NCI-H524 (cell line): ENCODE measurements at regions not wholly inside any gene's neighbourhood (a gene's known extent, or its start where the extent isn't known, plus 50 kb on each side); places are given as distances from the start of the nearest gene placed in this dataset.
"Not testable (repeated sequence)": the region's sequence is repeated elsewhere in the genome, so short reads cannot be mapped to it uniquely, and the experiment has no call there.

Experiments
- DNase-seq, 2 experiments: peaks; one replicate each; lab custom pipeline; 2025; lab: John Stamatoyannopoulos, UW

GRCh38 chr2:34552337-34552736, 953.2 kb upstream of the FAM98A start:
- no peak for DNase-seq

GRCh38 chr2:34549710-34550345, 950.7 kb upstream of the FAM98A start:
- DNase-seq, result no peak

- no peak for DNase-seq
Measured at GRCh38 chr2:34547900-34548299, 948.8 kb upstream of the FAM98A start.

- DNase-seq, result no peak
Measured at GRCh38 chr2:34547340-34547739, 948.2 kb upstream of the FAM98A start.

- no peak for DNase-seq
Measured at GRCh38 chr2:34545486-34546136, 946.5 kb upstream of the FAM98A start.

GRCh38 chr2:34534761-34535160, 935.7 kb upstream of the FAM98A start:
- no peak for DNase-seq

GRCh38 chr2:34534341-34534740, 935.2 kb upstream of the FAM98A start:
- DNase-seq, result no peak

- no peak for DNase-seq
Measured at GRCh38 chr2:34533585-34534183, 934.6 kb upstream of the FAM98A start.

GRCh38 chr2:34529965-34530364, 930.9 kb upstream of the FAM98A start:
- no peak for DNase-seq

- DNase-seq, result no peak
Measured at GRCh38 chr2:34523958-34524514, 924.9 kb upstream of the FAM98A start.

- DNase-seq, result no peak
Measured at GRCh38 chr2:34519659-34520058, 920.6 kb upstream of the FAM98A start.

GRCh38 chr2:34498561-34498960, 899.5 kb upstream of the FAM98A start:
- DNase-seq, result no peak

GRCh38 chr2:34494192-34494591, 895.1 kb upstream of the FAM98A start:
- DNase-seq, result not testable (repeated sequence)

- no peak for DNase-seq
Measured at GRCh38 chr2:34492561-34493455, 893.7 kb upstream of the FAM98A start.

- no peak for DNase-seq
Measured at GRCh38 chr2:34486965-34487364, 887.9 kb upstream of the FAM98A start.

- no peak for DNase-seq
Measured at GRCh38 chr2:34481542-34481941, 882.4 kb upstream of the FAM98A start.

GRCh38 chr2:34480366-34480765, 881.3 kb upstream of the FAM98A start:
- no peak for DNase-seq

- no peak for DNase-seq
Measured at GRCh38 chr2:34475156-34475555, 876.1 kb upstream of the FAM98A start.

GRCh38 chr2:34474646-34475045, 875.5 kb upstream of the FAM98A start:
- DNase-seq, result no peak

- DNase-seq, result no peak
Measured at GRCh38 chr2:34447097-34447496, 848.0 kb upstream of the FAM98A start.

- no peak for DNase-seq
Measured at GRCh38 chr2:34423301-34423700, 824.2 kb upstream of the FAM98A start.

- DNase-seq, result no peak
Measured at GRCh38 chr2:34419856-34420255, 820.8 kb upstream of the FAM98A start.
